Endothelial cell of umbilical vein (primary cell): ENCODE measurements at regions not wholly inside any gene's neighbourhood (a gene's known extent, or its start where the extent isn't known, plus 50 kb on each side); places are given as distances from the start of the nearest gene placed in this dataset.

Experiments used
- BruUV-seq: library from RNA; stranded (reverse); fragments of 400-500 nt; replicated peaks from 2 replicates; lab custom pipeline; 2021; lab: Mats Ljungman, UMichigan
- CTCF ChIA-PET: fragments of 300-600, 350-600 bp; sonication (Branson Sonifier 250); formaldehyde crosslinking; loops from one replicate; lab custom pipeline; 2021; ENCODE audit warnings: antibody characterized with exemption, inconsistent platforms; lab: Charles Lee
- POLR2A ChIA-PET: fragments of 300-600, 350-600 bp; sonication (Branson Sonifier 250); formaldehyde crosslinking; loops from one replicate; lab custom pipeline; 2021; ENCODE audit warnings: antibody characterized with exemption, inconsistent platforms; lab: Charles Lee
- DNase-seq: peaks from one replicate; pipeline ENCODE4 v3.0.0-alpha.2; 2011; ENCODE audit warnings: low read depth, low spot score
- FAIRE-seq: peaks from 2 replicates; lab custom pipeline; 2011; peaks lifted over from hg19 to GRCh38; lab: Jason Lieb, UNC
- H2AFZ ChIP-seq: 2 replicates; pipeline ENCODE4 v1.6.0; 2012; ENCODE audit warnings: low read depth, low read length, control low read depth, inconsistent platforms
- H3K27ac ChIP-seq: 2 replicates; pipeline ENCODE4 v1.5.1; 2011; ENCODE audit warnings: low read depth, mild to moderate bottlenecking, control low read depth, low read length, moderate library complexity; ENCODE audit not compliant: insufficient read depth
- H3K27me3 ChIP-seq, 2 experiments: 2 replicates each; pipeline versions ENCODE4 v1.6.0 to v1.6.1; 2011; ENCODE audit warnings: low read length in 2 of 2, mixed read lengths in 1 of 2; ENCODE audit not compliant: control insufficient read depth in 2 of 2, insufficient read depth in 2 of 2
- H3K36me3 ChIP-seq, 2 experiments: 2 replicates in 1 of 2; 3 replicates in 1 of 2; pipeline ENCODE4 v1.5.1; 2011; ENCODE audit warnings: low read length in 2 of 2, mild to moderate bottlenecking in 1 of 2, moderate library complexity in 1 of 2; ENCODE audit not compliant: control insufficient read depth in 2 of 2, insufficient read depth in 2 of 2; ENCODE audit errors: extremely low read depth in 1 of 2
- H3K4me1 ChIP-seq: 3 replicates; pipeline ENCODE4 v1.5.1; 2011; ENCODE audit warnings: mild to moderate bottlenecking, low read length; ENCODE audit not compliant: control insufficient read depth, insufficient read depth; ENCODE audit errors: extremely low read depth
- H3K4me2 ChIP-seq: 2 replicates; pipeline ENCODE4 v1.6.1; 2011; ENCODE audit warnings: low read length, control low read depth, mixed read lengths; ENCODE audit not compliant: insufficient read depth
- H3K4me3 ChIP-seq, 3 experiments: fragments of 200-600 bp in 1 of 3; sonication (generic), shearing (Covaris generic) in 1 of 3; replicated peaks in 1 of 3; 2 replicates each; pipeline ENCODE4 v1.5.1; 2011 to 2016; ENCODE audit warnings: control low read depth in 3 of 3, low read length in 3 of 3, mild to moderate bottlenecking in 2 of 3, inconsistent platforms in 1 of 3, low read depth in 1 of 3, moderate library complexity in 1 of 3; ENCODE audit not compliant: insufficient read depth in 1 of 3
- H3K79me2 ChIP-seq: 2 replicates; pipeline ENCODE4 v1.6.0; 2012; ENCODE audit warnings: low read length, inconsistent platforms; ENCODE audit not compliant: control insufficient read depth, insufficient read depth
- H3K9ac ChIP-seq: replicated peaks from 2 replicates; pipeline ENCODE3; 2011; ENCODE audit warnings: low read length, control low read depth; ENCODE audit not compliant: insufficient read depth; ENCODE audit errors: extremely low read depth
- H3K9me1 ChIP-seq: replicated peaks from 3 replicates; pipeline ENCODE4 v1.6.0; 2011; ENCODE audit warnings: mild to moderate bottlenecking, low read length; ENCODE audit not compliant: control insufficient read depth, insufficient read depth; ENCODE audit errors: extremely low read depth
- H3K9me3 ChIP-seq: replicated peaks from 2 replicates; pipeline ENCODE4 v1.5.1; 2012; ENCODE audit warnings: low read length, inconsistent platforms; ENCODE audit not compliant: control insufficient read depth, insufficient read depth
- H4K20me1 ChIP-seq: replicated peaks from 2 replicates; pipeline ENCODE3; 2011; ENCODE audit warnings: mild to moderate bottlenecking, low read length; ENCODE audit not compliant: control insufficient read depth, insufficient read depth; ENCODE audit errors: extremely low read depth
- EZH2 ChIP-seq: IDR thresholded peaks from 2 replicates; pipeline ENCODE4 v1.6.1; 2012; ENCODE audit warnings: borderline replicate concordance, low read depth, mild to moderate bottlenecking, moderate library complexity, low read length, inconsistent platforms; ENCODE audit not compliant: severe bottlenecking
- FOS ChIP-seq: IDR thresholded peaks from 2 replicates; pipeline ENCODE4 v1.6.1; 2011; ENCODE audit warnings: mild to moderate bottlenecking, low read length, moderate library complexity, borderline replicate concordance; ENCODE audit not compliant: insufficient read depth
- GATA2 ChIP-seq: IDR thresholded peaks from 2 replicates; pipeline ENCODE4 v1.7.0; 2011; ENCODE audit warnings: low read depth, mild to moderate bottlenecking, moderate library complexity, mixed read lengths, low read length; ENCODE audit not compliant: insufficient read length, insufficient read depth
- JUN ChIP-seq: IDR thresholded peaks from 2 replicates; pipeline ENCODE4 v1.6.1; 2011; ENCODE audit warnings: borderline replicate concordance, low read depth; ENCODE audit not compliant: insufficient read length, insufficient read depth
- MYC ChIP-seq: IDR thresholded peaks from one replicate; pipeline ENCODE4 v1.6.1; 2011; ENCODE audit warnings: mild to moderate bottlenecking, low read depth, low read length
- POLR2A ChIP-seq: IDR thresholded peaks from 2 replicates; pipeline ENCODE4 v1.6.1; 2012; ENCODE audit warnings: low read depth, mild to moderate bottlenecking, control low read depth, low read length
- POLR2AphosphoS5 ChIP-seq: IDR thresholded peaks from 2 replicates; pipeline ENCODE4 v1.6.1; 2012; ENCODE audit warnings: low read depth, mild to moderate bottlenecking, control low read depth, low read length, moderate library complexity; ENCODE audit not compliant: insufficient read depth
- dilution Hi-C: fragments of 300-500 bp; cut with MboI; formaldehyde crosslinking; loops from one replicate; pipeline ENCODE4 v1.15.0; 2019; ENCODE audit warnings: low sequenced_read_pairs; ENCODE audit not compliant: extremely low pct_ligation_motif_present
- intact Hi-C: fragments of 100-400 bp; cut with micrococcal nuclease; formaldehyde crosslinking; loops from one replicate; pipeline ENCODE4 v1.10.0; 2022
- TF ChIP-seq, protein P1 (sequence below), 2 donors: IDR thresholded peaks; 1 replicate in 1 of 2; 2 replicates in 1 of 2; pipeline ENCODE4 v1.5.1; 2011; ENCODE audit warnings: low read length in 2 of 2, mild to moderate bottlenecking in 2 of 2, moderate library complexity in 2 of 2, control low read depth in 1 of 2, inconsistent platforms in 1 of 2, low read depth in 1 of 2; ENCODE audit not compliant: insufficient read depth in 1 of 2; ENCODE audit errors: extremely low read depth in 1 of 2
- TF ChIP-seq, protein P2 (sequence below): IDR thresholded peaks from 2 replicates; pipeline ENCODE4 v1.6.1; 2011; ENCODE audit not compliant: insufficient read depth, insufficient read length

DNA sequence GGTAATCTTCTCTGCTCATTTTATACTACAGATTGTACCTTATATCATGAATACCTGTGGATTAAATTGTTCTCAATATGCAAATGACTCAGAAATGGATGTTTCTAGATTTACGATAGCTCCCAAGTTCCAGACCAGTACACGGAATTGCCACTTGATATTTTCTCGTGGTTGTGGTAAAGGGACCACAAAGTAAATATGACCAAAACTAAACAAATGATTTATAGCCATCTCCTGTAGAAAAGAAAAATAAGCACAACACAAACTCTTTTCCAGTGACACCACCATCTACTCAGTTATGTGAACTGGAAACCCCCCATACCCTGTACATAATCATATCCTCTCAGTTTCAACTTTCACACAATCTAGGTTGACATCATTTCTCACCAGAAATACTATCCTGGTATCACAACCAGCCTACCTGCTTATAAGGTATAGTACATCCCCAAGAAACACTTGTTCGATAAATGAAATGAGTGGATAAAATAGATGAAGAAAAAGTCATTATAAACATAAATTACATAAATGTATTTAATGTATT is 172.3 kb downstream of the ADGRL4 start:
- H3K27ac ChIP-seq = peak overlapping the region; percentile 94
- H3K79me2 ChIP-seq = no peaks in the 10 kb centered on the region
- H4K20me1 ChIP-seq = no peaks in the 10 kb centered on the region
- dilution Hi-C loops = no loop called here
- intact Hi-C loops = loop anchor here (5.0 to 10.0 kb wide), 4 partner anchors 119 to 1023 kb away; no protein-coding TSS in a partner anchor
- H3K9me3 ChIP-seq = no peaks in the 10 kb centered on the region
- no peaks in the 10 kb centered on the region for H3K27me3 ChIP-seq
- no peak for DNase-seq
- ChIA-PET POLR2A (no interaction called here), CTCF (interaction anchor here (1.2 kb wide), 1 partner anchor 217 kb away, joined by 6 read pairs; no protein-coding TSS in a partner anchor)
- H3K4me1 ChIP-seq = peaks cover 33% of the 10 kb centered on the region
- H3K9ac ChIP-seq = peak overlapping the region; percentile 21
- no peaks in the 10 kb centered on the region for H3K9me1 ChIP-seq
- H3K4me3 ChIP-seq = no peak overlapping the region
- BruUV-seq = no TSS peak
- no peak overlapping the region for H2AFZ ChIP-seq
- H3K36me3 ChIP-seq = no peaks in the 10 kb centered on the region
- H3K4me2 ChIP-seq = peak overlapping the region; percentile 36
- TF ChIP-seq, protein P1, sequence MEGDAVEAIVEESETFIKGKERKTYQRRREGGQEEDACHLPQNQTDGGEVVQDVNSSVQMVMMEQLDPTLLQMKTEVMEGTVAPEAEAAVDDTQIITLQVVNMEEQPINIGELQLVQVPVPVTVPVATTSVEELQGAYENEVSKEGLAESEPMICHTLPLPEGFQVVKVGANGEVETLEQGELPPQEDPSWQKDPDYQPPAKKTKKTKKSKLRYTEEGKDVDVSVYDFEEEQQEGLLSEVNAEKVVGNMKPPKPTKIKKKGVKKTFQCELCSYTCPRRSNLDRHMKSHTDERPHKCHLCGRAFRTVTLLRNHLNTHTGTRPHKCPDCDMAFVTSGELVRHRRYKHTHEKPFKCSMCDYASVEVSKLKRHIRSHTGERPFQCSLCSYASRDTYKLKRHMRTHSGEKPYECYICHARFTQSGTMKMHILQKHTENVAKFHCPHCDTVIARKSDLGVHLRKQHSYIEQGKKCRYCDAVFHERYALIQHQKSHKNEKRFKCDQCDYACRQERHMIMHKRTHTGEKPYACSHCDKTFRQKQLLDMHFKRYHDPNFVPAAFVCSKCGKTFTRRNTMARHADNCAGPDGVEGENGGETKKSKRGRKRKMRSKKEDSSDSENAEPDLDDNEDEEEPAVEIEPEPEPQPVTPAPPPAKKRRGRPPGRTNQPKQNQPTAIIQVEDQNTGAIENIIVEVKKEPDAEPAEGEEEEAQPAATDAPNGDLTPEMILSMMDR (IDR thresholded peaks at IDR 0.05; ENCODE audit: extremely low read depth in 1 of 2, insufficient read depth in 1 of 2, low read depth in 1 of 2, low read length in 2 of 2) = no peak
- TF ChIP-seq GATA2 (no peak), POLR2A (no peak), FOS (no peak), EZH2 (no peak), POLR2AphosphoS5 (no peak), JUN (no peak), MYC (no peak)
- TF ChIP-seq, protein P2, sequence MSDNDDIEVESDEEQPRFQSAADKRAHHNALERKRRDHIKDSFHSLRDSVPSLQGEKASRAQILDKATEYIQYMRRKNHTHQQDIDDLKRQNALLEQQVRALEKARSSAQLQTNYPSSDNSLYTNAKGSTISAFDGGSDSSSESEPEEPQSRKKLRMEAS = no peak
- FAIRE-seq = no peak
